K562 (cell line): ENCODE measurements at regions not wholly inside any gene's neighbourhood (a gene's known extent, or its start where the extent isn't known, plus 50 kb on each side); places are given as distances from the start of the nearest gene placed in this dataset.
A peak's percentile ranks its signal among the peaks of the same experiment; 100 is the strongest.

Experiments
- ATAC-seq: fragments of 200-7000 bp; cut with Tn5 transposase; 3 replicates; pipeline ENCODE4 v1.9.1; 2020; ENCODE audit warnings: moderate library complexity
- BruUV-seq: library from RNA; stranded (reverse); fragments of 400-500 nt; replicated peaks from 2 replicates; lab custom pipeline; 2021; lab: Mats Ljungman, UMichigan
- CTCF ChIA-PET: fragments of 300-600 bp; formaldehyde crosslinking; extraction: SDS; loops from one replicate; lab custom pipeline; 2021; ENCODE audit warnings: low intra/inter-chr PET ratio; lab: Yijun Ruan, JAX
- POLR2A ChIA-PET: fragments of 300-600, 350-650 bp; sonication (Branson Sonifier 250); formaldehyde crosslinking; extraction: SDS; loops from one replicate; lab custom pipeline; 2021; ENCODE audit warnings: antibody characterized with exemption, inconsistent platforms; lab: Yijun Ruan, JAX
- DNase-seq, 4 experiments: peaks; one replicate each; pipeline versions ENCODE4 v3.0.0 to v3.0.0-alpha.2; 2011 to 2018; ENCODE audit warnings: low spot score in 3 of 4, mixed read lengths in 3 of 4; ENCODE audit errors: extremely low read depth in 1 of 4
- FAIRE-seq: peaks from 2 replicates; lab custom pipeline; 2011; peaks lifted over from hg19 to GRCh38; lab: Jason Lieb, UNC
- H2AFZ ChIP-seq: 2 replicates; pipeline ENCODE4 v1.6.0; 2011; ENCODE audit warnings: low read depth, low read length, control low read depth, inconsistent platforms
- H3K27ac ChIP-seq: fragments of 200-600 bp; 3 replicates; pipeline ENCODE4 v1.8.0; 2011; ENCODE audit warnings: low read depth, mild to moderate bottlenecking, control low read depth, inconsistent platforms, low read length, moderate library complexity, mixed read lengths; ENCODE audit errors: extremely low read depth
- H3K27me3 ChIP-seq, 2 experiments: fragments of 300-600 bp in 1 of 2; 2 replicates in 1 of 2; 3 replicates in 1 of 2; pipeline versions ENCODE4 v1.6.0 to v1.8.0; 2011; ENCODE audit warnings: inconsistent platforms in 2 of 2, low read length in 2 of 2, mild to moderate bottlenecking in 1 of 2, mixed read lengths in 1 of 2, moderate library complexity in 1 of 2; ENCODE audit not compliant: control insufficient read depth in 2 of 2, insufficient read depth in 2 of 2
- H3K36me3 ChIP-seq: fragments of 300-600 bp; 3 replicates; pipeline ENCODE4 v1.8.0; 2011; ENCODE audit warnings: mild to moderate bottlenecking, low read length, inconsistent platforms; ENCODE audit not compliant: control insufficient read depth, insufficient read depth
- H3K4me1 ChIP-seq, 2 experiments: fragments of 200-600 bp in 1 of 2; replicated peaks in 1 of 2; 2 replicates in 1 of 2; 3 replicates in 1 of 2; pipeline versions ENCODE4 v1.5.1 to v1.8.0; 2011; ENCODE audit warnings: inconsistent platforms in 2 of 2, low read length in 2 of 2, mild to moderate bottlenecking in 1 of 2, mixed read lengths in 1 of 2, moderate library complexity in 1 of 2; ENCODE audit not compliant: control insufficient read depth in 2 of 2, insufficient read depth in 2 of 2
- H3K4me2 ChIP-seq: 2 replicates; pipeline ENCODE4 v1.6.1; 2011; ENCODE audit warnings: low read length, control low read depth, inconsistent platforms, mixed read lengths; ENCODE audit not compliant: insufficient read depth
- H3K4me3 ChIP-seq: fragments of 200-600 bp; sonication (generic), shearing (Covaris generic); 2 replicates; pipeline ENCODE4 v1.5.1; 2016; ENCODE audit warnings: control low read depth, inconsistent platforms
- H3K79me2 ChIP-seq: fragments of 200-600 bp; 3 replicates; pipeline ENCODE4 v1.8.0; 2011; ENCODE audit warnings: low read length, inconsistent platforms; ENCODE audit not compliant: control insufficient read depth, insufficient read depth
- H3K9ac ChIP-seq, 2 experiments: 2 replicates each; pipeline versions ENCODE4 v1.6.0 to v1.6.1; 2011; ENCODE audit warnings: low read depth in 2 of 2, low read length in 2 of 2, control low read depth in 1 of 2, inconsistent platforms in 1 of 2, mild to moderate bottlenecking in 1 of 2, mixed read lengths in 1 of 2; ENCODE audit not compliant: insufficient read depth in 1 of 2
- H3K9me1 ChIP-seq: one replicate; pipeline ENCODE4 v1.6.0; 2011; ENCODE audit warnings: inconsistent platforms, mild to moderate bottlenecking, low read length, moderate library complexity; ENCODE audit not compliant: control insufficient read depth, insufficient read depth
- H3K9me3 ChIP-seq: replicated peaks from 2 replicates; pipeline ENCODE4 v1.5.1; 2011; ENCODE audit warnings: low read depth, low read length, inconsistent platforms; ENCODE audit not compliant: control insufficient read depth, insufficient read depth
- H4K20me1 ChIP-seq: replicated peaks from 2 replicates; pipeline ENCODE4 v1.6.1; 2011; ENCODE audit warnings: low read length, inconsistent platforms, mixed read lengths; ENCODE audit not compliant: control insufficient read depth, insufficient read depth
- RBM25 ChIP-seq: fragments of 200-400 bp; formaldehyde crosslinking; IDR thresholded peaks from 2 replicates; pipeline ENCODE4 v1.6.1; 2018; ENCODE audit warnings: low read length, low read depth, moderate library complexity; ENCODE audit not compliant: severe bottlenecking
- WGBS: fragments of 100-300 bp; shearing (Covaris generic); methylation state at CpG from one replicate; pipeline ENCODE4 v1.1.6; 2016; ENCODE audit warnings: low coverage, mixed read lengths; ENCODE audit not compliant: insufficient coverage; ENCODE audit errors: missing lambda C conversion rate; 5-methylcytosine and 5-hydroxymethylcytosine counted together
- in situ Hi-C: fragments of 300-500 bp; cut with MboI; formaldehyde crosslinking; loops from 4 replicates; pipeline ENCODE4 v1.15.0; 2018; ENCODE audit warnings: inconsistent platforms, mixed read lengths
- intact Hi-C: fragments of 100-400 bp; cut with micrococcal nuclease; formaldehyde crosslinking; loops from 2 replicates; pipeline ENCODE4 v1.14.2; 2022
- TF ChIP-seq, protein P1 (sequence below), 2 experiments: fragments of 450-650 bp; formaldehyde crosslinking in 1 of 2; IDR thresholded peaks; 2 replicates each; pipeline versions ENCODE4 v1.4.0 to v1.6.1; 2014 to 2020; ENCODE audit warnings: mild to moderate bottlenecking in 2 of 2, borderline replicate concordance in 1 of 2, low read depth in 1 of 2
- TF ChIP-seq, protein P2 (sequence below): fragments of 450-650 bp; formaldehyde crosslinking; IDR thresholded peaks from 2 replicates; pipeline ENCODE4 v1.4.0; 2020; ENCODE audit warnings: mild to moderate bottlenecking, moderate library complexity

DNA sequence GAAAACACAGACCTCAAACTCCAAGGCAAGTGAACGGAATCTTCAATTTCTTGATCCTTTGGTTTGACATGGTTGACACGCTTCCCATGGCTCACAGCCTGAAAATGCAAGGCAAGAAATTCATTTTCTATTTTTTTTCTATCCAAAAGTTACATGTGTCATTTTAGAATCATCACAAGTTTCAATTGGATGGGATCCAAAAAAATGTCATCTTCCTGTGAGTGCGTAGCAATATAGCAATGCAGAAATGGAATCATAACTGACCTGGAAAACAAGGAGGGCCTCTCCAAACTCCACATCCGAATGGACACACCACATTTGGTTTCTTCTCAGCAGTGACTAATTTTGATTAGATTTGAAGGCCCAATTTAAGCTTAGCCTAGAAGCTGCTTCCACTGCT lies 175.8 kb upstream of the ATP11B start:
- FAIRE-seq, result no peak
- Histone ChIP-seq H3K9me3 (no peaks in the 10 kb centered on the region), H3K79me2 (no peaks in the 10 kb centered on the region), H3K4me2 (no peak overlapping the region), H3K9me1 (no peaks in the 10 kb centered on the region), H2AFZ (no peak overlapping the region), H4K20me1 (no peaks in the 10 kb centered on the region), H3K27ac (no peak overlapping the region), H3K9ac (no peak overlapping the region)
- in situ Hi-C loops, result loop anchor here (10.0 kb wide), 1 partner anchor 913 kb away; no protein-coding TSS in a partner anchor
- 0% methylated on average over 4 of the region's 4 CpGs for WGBS
- TF ChIP-seq RBM25, result no peak
- TF ChIP-seq, all 486 proteins: peak for 0
- ChIA-PET POLR2A (no interaction called here), CTCF (no interaction called here)
- Histone ChIP-seq H3K4me3 (no peak overlapping the region), H3K27me3 (peaks cover 0 to 4% of the 10 kb centered on the region in 2 experiments; a peak in 1 of 5 replicates), H3K36me3 (no peaks in the 10 kb centered on the region), H3K4me1 (no peaks in the 10 kb centered on the region)
- no TSS peak for BruUV-seq
- no peak for ATAC-seq
- DNase-seq, result no peak
- intact Hi-C loops, result loop anchor here (5.0 kb wide), 4 partner anchors 65 to 360 kb away; no protein-coding TSS in a partner anchor

DNA sequence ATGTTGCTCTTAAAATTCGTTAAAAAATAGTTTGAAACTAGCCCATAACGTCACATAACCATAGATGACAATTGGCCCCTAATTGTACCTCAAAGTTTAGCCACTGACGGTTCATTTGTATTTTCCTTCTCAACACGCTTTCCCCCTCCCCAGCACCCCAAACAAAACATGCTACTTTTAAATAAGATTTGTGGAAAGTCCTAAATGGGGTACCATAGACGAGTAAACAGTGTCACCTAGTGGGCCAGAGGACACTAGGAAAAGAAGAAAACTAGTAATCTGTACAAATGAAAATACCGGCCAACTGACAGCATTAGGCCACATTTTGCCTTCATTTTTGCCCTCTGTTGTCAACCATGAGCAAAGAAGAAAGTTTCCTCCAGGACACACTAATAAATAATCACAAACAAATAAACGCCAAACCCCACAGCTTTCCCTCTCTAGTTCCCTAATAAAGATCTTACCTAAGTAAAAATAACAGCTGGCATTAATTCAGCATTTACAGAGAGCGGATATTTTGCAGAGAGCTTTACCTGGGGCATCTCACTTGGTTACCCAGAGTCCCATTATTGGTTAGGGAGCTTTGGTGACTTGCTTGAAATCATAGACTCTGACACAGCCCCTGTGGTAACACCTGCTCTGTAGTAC lies 175.1 kb upstream of the ATP11B start:
- Histone ChIP-seq H4K20me1 (no peaks in the 10 kb centered on the region), H3K79me2 (no peaks in the 10 kb centered on the region), H3K4me3 (no peak overlapping the region), H3K9me3 (no peaks in the 10 kb centered on the region), H3K4me2 (no peak overlapping the region), H3K27me3 (peaks cover 0 to 4% of the 10 kb centered on the region in 2 experiments; a peak in 1 of 5 replicates), H3K9ac (no peak overlapping the region), H2AFZ (no peak overlapping the region), H3K27ac (no peak overlapping the region), H3K4me1 (no peaks in the 10 kb centered on the region), H3K36me3 (no peaks in the 10 kb centered on the region), H3K9me1 (no peaks in the 10 kb centered on the region)
- peak; percentile 72 for ATAC-seq
- CTCF ChIA-PET, result interaction anchor here (0.7 to 0.9 kb wide), 2 partner anchors 127 to 909 kb away, joined by 3 to 4 read pairs; no protein-coding TSS in a partner anchor
- POLR2A ChIA-PET, result no interaction called here
- intact Hi-C loops, result loop anchor here (2.0 to 5.0 kb wide), 5 partner anchors 64 to 909 kb away; no protein-coding TSS in a partner anchor
- BruUV-seq, result no TSS peak
- peak in 2 of 4 experiments; percentile 14 to 43 for DNase-seq
- in situ Hi-C loops, result loop anchor here (10.0 kb wide), 1 partner anchor 913 kb away; no protein-coding TSS in a partner anchor
- under 1% methylated on average over 8 of the region's 8 CpGs for WGBS
- peak; percentile 66 for FAIRE-seq
- TF ChIP-seq, protein P1, sequence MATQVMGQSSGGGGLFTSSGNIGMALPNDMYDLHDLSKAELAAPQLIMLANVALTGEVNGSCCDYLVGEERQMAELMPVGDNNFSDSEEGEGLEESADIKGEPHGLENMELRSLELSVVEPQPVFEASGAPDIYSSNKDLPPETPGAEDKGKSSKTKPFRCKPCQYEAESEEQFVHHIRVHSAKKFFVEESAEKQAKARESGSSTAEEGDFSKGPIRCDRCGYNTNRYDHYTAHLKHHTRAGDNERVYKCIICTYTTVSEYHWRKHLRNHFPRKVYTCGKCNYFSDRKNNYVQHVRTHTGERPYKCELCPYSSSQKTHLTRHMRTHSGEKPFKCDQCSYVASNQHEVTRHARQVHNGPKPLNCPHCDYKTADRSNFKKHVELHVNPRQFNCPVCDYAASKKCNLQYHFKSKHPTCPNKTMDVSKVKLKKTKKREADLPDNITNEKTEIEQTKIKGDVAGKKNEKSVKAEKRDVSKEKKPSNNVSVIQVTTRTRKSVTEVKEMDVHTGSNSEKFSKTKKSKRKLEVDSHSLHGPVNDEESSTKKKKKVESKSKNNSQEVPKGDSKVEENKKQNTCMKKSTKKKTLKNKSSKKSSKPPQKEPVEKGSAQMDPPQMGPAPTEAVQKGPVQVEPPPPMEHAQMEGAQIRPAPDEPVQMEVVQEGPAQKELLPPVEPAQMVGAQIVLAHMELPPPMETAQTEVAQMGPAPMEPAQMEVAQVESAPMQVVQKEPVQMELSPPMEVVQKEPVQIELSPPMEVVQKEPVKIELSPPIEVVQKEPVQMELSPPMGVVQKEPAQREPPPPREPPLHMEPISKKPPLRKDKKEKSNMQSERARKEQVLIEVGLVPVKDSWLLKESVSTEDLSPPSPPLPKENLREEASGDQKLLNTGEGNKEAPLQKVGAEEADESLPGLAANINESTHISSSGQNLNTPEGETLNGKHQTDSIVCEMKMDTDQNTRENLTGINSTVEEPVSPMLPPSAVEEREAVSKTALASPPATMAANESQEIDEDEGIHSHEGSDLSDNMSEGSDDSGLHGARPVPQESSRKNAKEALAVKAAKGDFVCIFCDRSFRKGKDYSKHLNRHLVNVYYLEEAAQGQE (IDR thresholded peaks at IDR 0.05; ENCODE audit: borderline replicate concordance), result peak; percentile 65; the same call in 1 of the 2 replicates
- TF ChIP-seq, protein P1 (CRISPR knock-in tag; IDR thresholded peaks at IDR 0.05; ENCODE audit: low read depth), result no peak
- TF ChIP-seq, protein P2, sequence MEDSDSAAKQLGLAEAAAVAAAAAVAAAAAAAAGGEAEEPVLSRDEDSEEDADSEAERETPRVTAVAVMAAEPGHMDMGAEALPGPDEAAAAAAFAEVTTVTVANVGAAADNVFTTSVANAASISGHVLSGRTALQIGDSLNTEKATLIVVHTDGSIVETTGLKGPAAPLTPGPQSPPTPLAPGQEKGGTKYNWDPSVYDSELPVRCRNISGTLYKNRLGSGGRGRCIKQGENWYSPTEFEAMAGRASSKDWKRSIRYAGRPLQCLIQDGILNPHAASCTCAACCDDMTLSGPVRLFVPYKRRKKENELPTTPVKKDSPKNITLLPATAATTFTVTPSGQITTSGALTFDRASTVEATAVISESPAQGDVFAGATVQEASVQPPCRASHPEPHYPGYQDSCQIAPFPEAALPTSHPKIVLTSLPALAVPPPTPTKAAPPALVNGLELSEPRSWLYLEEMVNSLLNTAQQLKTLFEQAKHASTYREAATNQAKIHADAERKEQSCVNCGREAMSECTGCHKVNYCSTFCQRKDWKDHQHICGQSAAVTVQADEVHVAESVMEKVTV (CRISPR knock-in tag), result peak; percentile 56; the same call in 1 of the 2 replicates
